KBM-7 (cell line): ENCODE measurements at regions not wholly inside any gene's neighbourhood (a gene's known extent, or its start where the extent isn't known, plus 50 kb on each side); places are given as distances from the start of the nearest gene placed in this dataset.

Experiments used
- DNase-seq: peaks from one replicate; pipeline ENCODE4 v3.0.0-alpha.2; 2015
- in situ Hi-C: fragments of 300-500 bp; cut with MboI; formaldehyde crosslinking; loops from 2 replicates; pipeline ENCODE4 v1.14.3; 2020; ENCODE audit warnings: low sequenced_read_pairs, low pct_unique_long_range_greater_than_20kb, mixed read lengths

- in situ Hi-C loops = no loop called here
- DNase-seq = peak; percentile 20
These were observed 91.4 kb upstream of the ZPBP start for GRCh38 chr7:50184271-50184990.

GRCh38 chr7:50182759-50183158 is 89.7 kb upstream of the ZPBP start:
- peak; percentile 84 for DNase-seq
- in situ Hi-C loops = no loop called here

- in situ Hi-C loops = no loop called here
- DNase-seq = no peak
These were observed 88.0 kb upstream of the ZPBP start for GRCh38 chr7:50181081-50181480.

GRCh38 chr7:50178166-50178565 is 85.1 kb upstream of the ZPBP start:
- DNase-seq = no peak
- in situ Hi-C loops = no loop called here

- DNase-seq = no peak
- in situ Hi-C loops = no loop called here
These were observed 81.9 kb upstream of the ZPBP start for GRCh38 chr7:50174948-50175347.

- in situ Hi-C loops = no loop called here
- no peak for DNase-seq
These were observed 74.2 kb upstream of the ZPBP start for GRCh38 chr7:50166997-50167965.

- in situ Hi-C loops = no loop called here
These were observed 71.6 kb upstream of the ZPBP start for GRCh38 chr7:50164559-50165170.

GRCh38 chr7:50160206-50160605 is 67.2 kb upstream of the ZPBP start:
- no peak for DNase-seq
- in situ Hi-C loops = no loop called here

More at GRCh38 chr7:50164559-50165170, 71.6 kb upstream of the ZPBP start:
- DNase-seq = no peak

GRCh38 chr7:50159154-50159553 is 66.1 kb upstream of the ZPBP start:
- in situ Hi-C loops = no loop called here
- DNase-seq = no peak

- peak; percentile 64 for DNase-seq
- in situ Hi-C loops = no loop called here
These were observed 63.7 kb upstream of the ZPBP start for GRCh38 chr7:50156706-50157105.

- in situ Hi-C loops = no loop called here
- DNase-seq = no peak
These were observed 63.1 kb upstream of the ZPBP start for GRCh38 chr7:50156163-50156562.

- in situ Hi-C loops = no loop called here
- DNase-seq = no peak
These were observed 62.7 kb upstream of the ZPBP start for GRCh38 chr7:50155755-50156154.

GRCh38 chr7:50153995-50154394 is 60.9 kb upstream of the ZPBP start:
- in situ Hi-C loops = no loop called here
- no peak for DNase-seq

- DNase-seq = no peak
These were observed 60.1 kb upstream of the ZPBP start for GRCh38 chr7:50153148-50153547.

GRCh38 chr7:50152486-50152885 is 59.4 kb upstream of the ZPBP start:
- in situ Hi-C loops = no loop called here
- DNase-seq = no peak

More at GRCh38 chr7:50153148-50153547, 60.1 kb upstream of the ZPBP start:
- in situ Hi-C loops = no loop called here

GRCh38 chr7:50151661-50152060 is 58.6 kb upstream of the ZPBP start:
- in situ Hi-C loops = no loop called here
- no peak for DNase-seq

- in situ Hi-C loops = no loop called here
- DNase-seq = no peak
These were observed 58.0 kb upstream of the ZPBP start for GRCh38 chr7:50151001-50151400.

GRCh38 chr7:50149369-50149768 is 56.3 kb upstream of the ZPBP start:
- no peak for DNase-seq

GRCh38 chr7:50147951-50148808 is 55.1 kb upstream of the ZPBP start:
- in situ Hi-C loops = no loop called here
- DNase-seq = no peak

More at GRCh38 chr7:50149369-50149768, 56.3 kb upstream of the ZPBP start:
- in situ Hi-C loops = no loop called here
